ENCODE measurements at regions not wholly inside any gene's neighbourhood (a gene's known extent, or its start where the extent isn't known, plus 50 kb on each side); places are given as distances from the start of the nearest gene placed in this dataset.

DNA sequence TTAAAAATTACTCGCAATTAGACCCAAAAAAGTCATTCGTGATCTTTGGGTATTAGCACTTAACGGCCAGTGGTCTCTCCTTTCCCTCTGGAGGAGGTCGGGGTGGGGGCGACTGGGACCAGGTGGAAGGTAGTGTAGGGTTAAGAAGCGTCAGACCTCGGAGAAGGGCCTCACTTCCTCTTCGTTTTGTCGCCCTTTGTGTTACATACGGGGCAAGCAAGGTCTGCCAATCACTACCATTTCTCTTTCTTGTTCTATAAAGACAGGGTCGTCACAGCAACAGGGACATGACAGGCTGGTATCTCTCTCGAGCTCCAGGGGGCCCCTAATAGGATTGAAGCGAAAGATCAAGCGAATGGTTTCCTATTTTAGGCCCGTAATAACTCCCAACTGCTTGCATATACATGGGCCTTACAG lies 136.6 kb downstream of the INSIG2 start:
- TF ChIP-seq YY1 (IDR thresholded peaks at IDR 0.05; ENCODE audit: insufficient read depth, insufficient read length) = no peak
- no peak for TF ChIP-seq ZNF274 (IDR thresholded peaks at IDR 0.05; ENCODE audit: low read depth, low read length)

Data from NT2/D1 (cell line).